WTC11 (cell line): ENCODE measurements at regions not wholly inside any gene's neighbourhood (a gene's known extent, or its start where the extent isn't known, plus 50 kb on each side); places are given as distances from the start of the nearest gene placed in this dataset.

Experiments used
- ATAC-seq: fragments of 200-7000 bp; cut with Tn5 transposase; 2 replicates; pipeline ENCODE4 v1.10.0; 2021; ENCODE audit warnings: mild to moderate bottlenecking, moderate library complexity
- CTCF ChIA-PET: fragments of 300-600 bp; sonication (Branson Sonifier 250); formaldehyde crosslinking; loops from one replicate; lab custom pipeline; 2021; ENCODE audit warnings: antibody characterized with exemption; lab: Charles Lee
- POLR2A ChIA-PET: fragments of 350-600 bp; sonication (Branson Sonifier 250); formaldehyde crosslinking; loops from one replicate; lab custom pipeline; 2021; ENCODE audit warnings: antibody characterized with exemption; lab: Charles Lee
- DNase-seq: peaks from one replicate; pipeline ENCODE4 v3.0.0; 2021; ENCODE audit warnings: low spot score
- H3K27ac Mint-ChIP-seq: 2 replicates; pipeline ENCODE4 v1.8.0; 2021; ENCODE audit warnings: mixed read lengths
- H3K27me3 Mint-ChIP-seq: 2 replicates; pipeline ENCODE4 v1.8.0; 2021; ENCODE audit warnings: low read depth, mild to moderate bottlenecking, moderate library complexity, mixed read lengths
- H3K36me3 Mint-ChIP-seq: 2 replicates; pipeline ENCODE4 v1.8.0; 2021; ENCODE audit warnings: mixed read lengths
- H3K4me1 Mint-ChIP-seq: 2 replicates; pipeline ENCODE4 v1.8.0; 2022; ENCODE audit warnings: mixed read lengths
- H3K4me3 Mint-ChIP-seq: 2 replicates; pipeline ENCODE4 v1.8.0; 2021; ENCODE audit warnings: mild to moderate bottlenecking, moderate library complexity, mixed read lengths
- H3K9me3 Mint-ChIP-seq: 2 replicates; pipeline ENCODE4 v1.8.0; 2021; ENCODE audit warnings: mixed read lengths
- CREB1 ChIP-seq: sonication (generic); formaldehyde crosslinking; IDR thresholded peaks from 2 replicates; pipeline ENCODE4 v1.8.0; 2023; ENCODE audit warnings: mild to moderate bottlenecking, missing genetic modification reagents
- CREM ChIP-seq: sonication (generic); formaldehyde crosslinking; IDR thresholded peaks from 2 replicates; pipeline ENCODE4 v1.8.1; 2022; ENCODE audit warnings: mild to moderate bottlenecking, missing genetic modification reagents, moderate library complexity
- CTCF ChIP-seq: fragments of 200-600 bp; IDR thresholded peaks from 2 replicates; pipeline ENCODE4 v1.8.0; 2022; ENCODE audit warnings: antibody characterized with exemption
- E2F1 ChIP-seq: sonication (generic); formaldehyde crosslinking; IDR thresholded peaks from 2 replicates; pipeline ENCODE4 v1.8.0; 2022; ENCODE audit warnings: mild to moderate bottlenecking, missing genetic modification reagents
- E2F4 ChIP-seq: sonication (generic); formaldehyde crosslinking; IDR thresholded peaks from 2 replicates; pipeline ENCODE4 v1.8.1; 2022; ENCODE audit warnings: low read depth, mild to moderate bottlenecking, moderate library complexity, missing genetic modification reagents, borderline replicate concordance
- GRHL2 ChIP-seq: fragments of 250-450 bp; sonication (Bioruptor Pico); IDR thresholded peaks from 2 replicates; pipeline ENCODE4 v1.8.0; 2022; ENCODE audit warnings: mild to moderate bottlenecking, moderate library complexity; ENCODE audit not compliant: insufficient replicate concordance, severe bottlenecking
- GTF2I ChIP-seq: fragments of 250-450 bp; sonication (Bioruptor Pico); conservative IDR thresholded peaks from 2 replicates; pipeline ENCODE4 v1.4.0; 2021; ENCODE audit warnings: mild to moderate bottlenecking
- IRF2 ChIP-seq: sonication (generic); formaldehyde crosslinking; IDR thresholded peaks from 2 replicates; pipeline ENCODE4 v1.8.0; 2022; ENCODE audit warnings: low read depth, missing genetic modification reagents, borderline replicate concordance
- JUN ChIP-seq: sonication (generic); formaldehyde crosslinking; IDR thresholded peaks from 2 replicates; pipeline ENCODE4 v1.8.0; 2023; ENCODE audit warnings: mild to moderate bottlenecking, missing genetic modification reagents
- NR1H2 ChIP-seq: sonication (generic); formaldehyde crosslinking; IDR thresholded peaks from 2 replicates; pipeline ENCODE4 v1.9.0; 2021; ENCODE audit warnings: mild to moderate bottlenecking, moderate library complexity, missing genetic modification reagents
- OVOL2 ChIP-seq: fragments of 250-450 bp; sonication (Bioruptor Pico); IDR thresholded peaks from 2 replicates; pipeline ENCODE4 v1.9.0; 2021; ENCODE audit warnings: mild to moderate bottlenecking, borderline replicate concordance
- SOX15 ChIP-seq: fragments of 250-450 bp; sonication (Bioruptor Pico); IDR thresholded peaks from 2 replicates; pipeline ENCODE4 v1.9.0; 2021; ENCODE audit warnings: mild to moderate bottlenecking
- ZNF121 ChIP-seq: sonication (generic); formaldehyde crosslinking; IDR thresholded peaks from 2 replicates; pipeline ENCODE4 v1.8.0; 2023; ENCODE audit warnings: missing genetic modification reagents
- ZNF281 ChIP-seq: sonication (generic); formaldehyde crosslinking; IDR thresholded peaks from 2 replicates; pipeline ENCODE4 v1.8.0; 2023; ENCODE audit warnings: mild to moderate bottlenecking, missing genetic modification reagents
- ZNF423 ChIP-seq: fragments of 250-450 bp; sonication (Bioruptor Pico); IDR thresholded peaks from 2 replicates; pipeline ENCODE4 v2.1.2; 2022; ENCODE audit warnings: mild to moderate bottlenecking, moderate library complexity
- ZNF532 ChIP-seq: fragments of 250-450 bp; sonication (Bioruptor Pico); IDR thresholded peaks from 2 replicates; pipeline ENCODE4 v1.9.0; 2021; ENCODE audit warnings: mild to moderate bottlenecking, borderline replicate concordance
- TF ChIP-seq, protein P1 (sequence below): fragments of 250-450 bp; sonication (Bioruptor Pico); conservative IDR thresholded peaks from 2 replicates; pipeline ENCODE4 v1.9.0; 2021; ENCODE audit warnings: mild to moderate bottlenecking
- TF ChIP-seq, protein P2 (sequence below): fragments of 250-450 bp; sonication (Bioruptor Pico); IDR thresholded peaks from 2 replicates; pipeline ENCODE4 v1.9.0; 2021; ENCODE audit warnings: moderate library complexity, mild to moderate bottlenecking, inconsistent platforms, borderline replicate concordance

- TF ChIP-seq, protein P1, sequence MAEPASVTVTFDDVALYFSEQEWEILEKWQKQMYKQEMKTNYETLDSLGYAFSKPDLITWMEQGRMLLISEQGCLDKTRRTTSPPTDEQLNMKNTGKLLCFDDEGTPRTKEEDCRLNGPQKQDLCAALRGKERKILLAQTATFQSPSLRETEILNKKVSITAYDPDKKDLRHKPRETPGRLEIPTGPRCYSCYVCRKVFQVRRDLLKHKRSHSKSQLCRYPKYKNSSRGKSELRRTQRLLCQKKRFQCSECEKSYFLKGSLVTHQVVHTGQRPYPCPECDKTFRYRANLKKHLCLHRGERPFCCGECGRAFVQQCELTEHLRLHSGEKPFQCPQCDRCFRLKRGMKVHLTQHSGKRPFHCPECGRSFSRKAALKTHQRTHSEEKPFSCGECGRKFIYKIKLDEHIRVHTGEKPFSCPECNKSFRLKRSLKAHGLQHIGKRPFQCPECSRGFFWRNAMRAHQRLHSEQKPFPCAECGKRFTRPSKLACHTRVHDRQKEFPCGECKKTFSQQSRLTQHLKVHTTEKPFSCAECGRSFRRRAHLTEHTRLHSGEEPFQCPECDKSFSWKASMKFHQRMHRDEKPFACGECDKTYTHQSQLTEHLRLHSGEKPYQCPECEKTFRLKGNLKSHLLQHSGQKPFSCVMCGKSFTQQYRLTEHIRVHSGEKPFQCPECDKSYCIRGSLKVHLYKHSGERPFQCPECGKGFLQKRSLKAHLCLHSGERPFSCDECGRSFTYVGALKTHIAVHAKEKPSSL (CRISPR knock-in tag): no peak
- TF ChIP-seq IRF2 (CRISPR knock-in tag): no peak
- no peak for TF ChIP-seq SOX15 (CRISPR knock-in tag)
Measured at GRCh38 chr2:228669690-228670089, 488.2 kb upstream of the SPHKAP start (continued).

GRCh38 chr2:228665232-228665631 lies 483.7 kb upstream of the SPHKAP start:
- POLR2A ChIA-PET: no interaction called here
- peaks cover 4% of the 10 kb centered on the region for H3K4me1 Mint-ChIP-seq
- CTCF ChIA-PET: no interaction called here
- no peak overlapping the region for H3K27ac Mint-ChIP-seq
- no peak overlapping the region for H3K4me3 Mint-ChIP-seq
- no peak for ATAC-seq
- no peak for DNase-seq
- no peaks in the 10 kb centered on the region for H3K9me3 Mint-ChIP-seq
- no peaks in the 10 kb centered on the region for H3K27me3 Mint-ChIP-seq
- H3K36me3 Mint-ChIP-seq: no peaks in the 10 kb centered on the region
- TF ChIP-seq ZNF532 (CRISPR knock-in tag): no peak
- no peak for TF ChIP-seq JUN
- TF ChIP-seq CREM (CRISPR knock-in tag): no peak
- no peak for TF ChIP-seq ZNF121 (CRISPR knock-in tag)
- TF ChIP-seq, protein P2, sequence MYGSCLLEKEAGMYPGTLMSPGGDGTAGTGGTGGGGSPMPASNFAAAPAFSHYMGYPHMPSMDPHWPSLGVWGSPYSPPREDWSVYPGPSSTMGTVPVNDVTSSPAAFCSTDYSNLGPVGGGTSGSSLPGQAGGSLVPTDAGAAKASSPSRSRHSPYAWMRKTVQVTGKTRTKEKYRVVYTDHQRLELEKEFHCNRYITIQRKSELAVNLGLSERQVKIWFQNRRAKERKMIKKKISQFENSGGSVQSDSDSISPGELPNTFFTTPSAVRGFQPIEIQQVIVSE: no peak
- TF ChIP-seq NR1H2 (CRISPR knock-in tag): no peak
- no peak for TF ChIP-seq ZNF423 (CRISPR knock-in tag)
- TF ChIP-seq E2F4 (CRISPR knock-in tag): no peak
- no peak for TF ChIP-seq CREB1 (CRISPR knock-in tag)
- no peak for TF ChIP-seq GRHL2 (CRISPR knock-in tag)
- TF ChIP-seq E2F1: no peak
- TF ChIP-seq ZNF281 (CRISPR knock-in tag): no peak
- no peak for TF ChIP-seq CTCF
- no peak for TF ChIP-seq OVOL2 (CRISPR knock-in tag)
- TF ChIP-seq GTF2I (CRISPR knock-in tag): no peak
